ENCODE measurements at regions not wholly inside any gene's neighbourhood (a gene's known extent, or its start where the extent isn't known, plus 50 kb on each side); places are given as distances from the start of the nearest gene placed in this dataset.

DNA sequence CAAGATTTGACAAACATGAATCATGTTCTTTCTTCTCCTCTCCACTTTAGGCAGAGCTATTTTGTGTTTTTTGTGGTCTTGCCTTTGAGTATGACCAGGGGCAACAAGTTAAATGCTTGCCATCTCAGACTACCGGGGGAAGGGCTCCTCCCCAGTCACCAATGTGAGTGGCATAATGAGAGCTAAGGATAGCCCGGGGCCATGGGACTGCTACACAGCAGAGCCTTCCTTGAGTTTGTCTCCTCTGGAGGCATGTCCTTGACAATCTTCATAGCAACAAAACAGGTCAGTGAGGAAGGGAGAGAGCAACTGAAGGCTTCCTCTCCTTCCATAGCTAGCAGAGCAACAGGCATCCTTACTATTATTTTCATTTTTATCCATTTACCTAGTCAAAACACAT is 299.3 kb downstream of the ENC1 start:
- H3K36me3 ChIP-seq (ENCODE audit: low read depth), result no peaks in the 10 kb centered on the region
- no peak for DNase-seq
- H3K4me3 ChIP-seq, result no peak overlapping the region
- TF ChIP-seq, protein P1, sequence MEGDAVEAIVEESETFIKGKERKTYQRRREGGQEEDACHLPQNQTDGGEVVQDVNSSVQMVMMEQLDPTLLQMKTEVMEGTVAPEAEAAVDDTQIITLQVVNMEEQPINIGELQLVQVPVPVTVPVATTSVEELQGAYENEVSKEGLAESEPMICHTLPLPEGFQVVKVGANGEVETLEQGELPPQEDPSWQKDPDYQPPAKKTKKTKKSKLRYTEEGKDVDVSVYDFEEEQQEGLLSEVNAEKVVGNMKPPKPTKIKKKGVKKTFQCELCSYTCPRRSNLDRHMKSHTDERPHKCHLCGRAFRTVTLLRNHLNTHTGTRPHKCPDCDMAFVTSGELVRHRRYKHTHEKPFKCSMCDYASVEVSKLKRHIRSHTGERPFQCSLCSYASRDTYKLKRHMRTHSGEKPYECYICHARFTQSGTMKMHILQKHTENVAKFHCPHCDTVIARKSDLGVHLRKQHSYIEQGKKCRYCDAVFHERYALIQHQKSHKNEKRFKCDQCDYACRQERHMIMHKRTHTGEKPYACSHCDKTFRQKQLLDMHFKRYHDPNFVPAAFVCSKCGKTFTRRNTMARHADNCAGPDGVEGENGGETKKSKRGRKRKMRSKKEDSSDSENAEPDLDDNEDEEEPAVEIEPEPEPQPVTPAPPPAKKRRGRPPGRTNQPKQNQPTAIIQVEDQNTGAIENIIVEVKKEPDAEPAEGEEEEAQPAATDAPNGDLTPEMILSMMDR (IDR thresholded peaks at IDR 0.05), result no peak
- H3K9me3 ChIP-seq, result no peaks in the 10 kb centered on the region
- intact Hi-C loops (cut with DNase I, micrococcal nuclease), result no loop called here
- peaks cover 14% of the 10 kb centered on the region for H3K4me1 ChIP-seq (ENCODE audit: low read depth)
- ATAC-seq, result no peak

DNA sequence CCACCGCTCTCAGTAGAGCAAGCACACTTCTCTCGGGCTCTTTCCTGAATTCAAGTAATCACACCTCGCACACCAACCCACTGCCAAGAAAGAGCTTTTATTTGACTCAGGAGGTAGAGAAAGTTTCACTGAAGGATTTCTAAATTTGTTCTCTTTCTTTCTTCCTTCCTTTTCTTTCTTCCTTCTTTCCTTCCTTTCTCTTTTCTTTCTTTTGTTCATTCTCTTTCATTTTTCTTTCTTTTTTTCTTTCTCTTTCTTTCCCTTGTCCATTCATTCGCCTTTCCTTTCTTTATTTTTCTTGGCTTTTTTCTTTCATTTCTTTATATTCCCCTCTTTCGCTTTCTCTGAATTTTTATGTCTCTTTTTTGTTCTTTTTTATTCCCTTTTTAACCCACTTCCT is 300.1 kb downstream of the ENC1 start:
- TF ChIP-seq, protein P1 (IDR thresholded peaks at IDR 0.05), result no peak
- DNase-seq (no peak), ATAC-seq (no peak)
- no peaks in the 10 kb centered on the region for H3K9me3 ChIP-seq
- H3K4me3 ChIP-seq, result no peak overlapping the region
- intact Hi-C loops (cut with DNase I, micrococcal nuclease), result no loop called here
- H3K36me3 ChIP-seq (ENCODE audit: low read depth), result no peaks in the 10 kb centered on the region
- H3K4me1 ChIP-seq (ENCODE audit: low read depth), result peaks cover 14% of the 10 kb centered on the region

DNA sequence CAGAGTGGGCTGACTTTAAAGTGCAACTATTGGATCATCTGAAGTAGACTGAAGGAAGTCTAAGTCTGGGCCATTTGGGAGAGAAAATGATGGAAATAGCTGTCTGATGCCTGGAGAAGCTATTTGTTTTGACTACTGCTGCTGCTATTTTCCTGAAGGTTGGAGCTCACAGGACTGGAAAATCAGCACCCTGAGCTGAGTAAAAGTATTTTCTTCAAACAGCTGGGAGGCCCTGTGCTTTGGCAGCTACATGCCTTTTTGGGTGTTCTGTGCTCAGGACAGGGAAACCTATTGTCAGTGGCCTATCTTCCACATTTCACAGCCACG is 302.6 kb downstream of the ENC1 start:
- no peak for DNase-seq
- TF ChIP-seq, protein P1 (IDR thresholded peaks at IDR 0.05), result no peak
- intact Hi-C loops (cut with DNase I, micrococcal nuclease), result no loop called here
- H3K36me3 ChIP-seq (ENCODE audit: low read depth), result no peaks in the 10 kb centered on the region
- no peaks in the 10 kb centered on the region for H3K9me3 ChIP-seq
- ATAC-seq, result peak; percentile 6
- H3K4me3 ChIP-seq, result no peak overlapping the region
- H3K4me1 ChIP-seq (ENCODE audit: low read depth), result peaks cover 8% of the 10 kb centered on the region

DNA sequence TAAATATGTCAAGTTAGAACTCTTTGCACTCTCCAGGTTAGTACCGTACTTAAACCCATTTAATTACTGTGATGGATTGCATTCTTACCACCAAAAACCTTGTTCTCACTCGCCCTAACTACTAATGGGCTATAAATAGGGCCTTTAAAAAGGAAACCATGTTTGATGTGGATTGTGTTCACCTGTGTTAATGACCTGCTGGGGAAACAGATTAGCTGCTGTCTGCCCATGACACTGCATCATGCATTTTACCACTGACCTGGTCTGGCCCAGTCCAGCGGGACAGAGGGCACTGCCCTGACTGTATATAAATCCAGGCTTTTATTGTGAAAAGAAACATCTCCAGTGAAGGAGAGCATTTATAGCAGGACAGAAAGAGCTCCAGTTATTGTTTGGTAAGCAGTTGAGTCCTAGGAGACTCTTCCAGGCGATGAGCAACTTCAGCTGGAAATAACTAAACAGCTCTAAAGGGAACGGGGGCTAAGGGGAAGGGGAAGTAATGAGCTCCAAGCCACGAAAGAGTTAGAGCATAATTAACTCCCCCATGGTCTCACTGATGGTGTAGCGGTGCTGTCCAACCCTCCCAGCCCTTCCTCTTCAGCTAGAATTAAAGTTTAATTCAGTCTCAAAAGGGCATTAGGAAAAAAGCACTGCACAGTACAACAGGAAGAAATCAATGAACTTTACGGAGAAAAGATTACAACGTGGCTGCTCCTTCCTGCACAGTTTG is 303.1 kb downstream of the ENC1 start:
- Histone ChIP-seq H3K9me3 (no peaks in the 10 kb centered on the region), H3K4me1 (ENCODE audit: low read depth) (peaks cover 6% of the 10 kb centered on the region), H3K4me3 (no peak overlapping the region), H3K36me3 (ENCODE audit: low read depth) (no peaks in the 10 kb centered on the region)
- ATAC-seq (peak; percentile 47), DNase-seq (no peak)
- TF ChIP-seq, protein P1 (IDR thresholded peaks at IDR 0.05), result no peak
- intact Hi-C loops (cut with DNase I, micrococcal nuclease), result no loop called here

DNA sequence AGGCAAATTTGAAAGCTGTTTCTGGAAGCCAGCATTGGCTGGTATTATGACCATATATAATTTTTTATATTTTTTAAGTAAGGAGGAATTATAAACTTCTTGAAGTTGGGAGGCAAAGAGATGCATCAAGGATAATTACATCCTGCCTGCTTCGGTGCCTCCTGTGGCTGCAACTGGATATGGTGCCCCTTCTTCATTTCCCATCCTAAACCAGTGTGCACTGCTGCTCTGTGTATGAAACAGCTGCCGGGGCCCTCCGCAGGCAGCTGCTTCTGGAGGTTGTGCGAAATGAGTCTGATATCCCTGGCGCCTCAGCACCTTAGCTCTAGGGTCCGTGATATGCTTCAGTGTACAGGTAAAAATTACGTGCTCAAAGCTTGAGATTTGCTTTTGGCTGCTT is 304.2 kb downstream of the ENC1 start:
- TF ChIP-seq, protein P1 (IDR thresholded peaks at IDR 0.05), result no peak
- H3K9me3 ChIP-seq, result no peaks in the 10 kb centered on the region
- no peaks in the 10 kb centered on the region for H3K36me3 ChIP-seq (ENCODE audit: low read depth)
- intact Hi-C loops (cut with DNase I, micrococcal nuclease), result no loop called here
- H3K4me1 ChIP-seq (ENCODE audit: low read depth), result peaks cover 6% of the 10 kb centered on the region
- ATAC-seq (no peak), DNase-seq (no peak)
- no peak overlapping the region for H3K4me3 ChIP-seq
